HG02678 (cell line): ENCODE measurements at regions not wholly inside any gene's neighbourhood (a gene's known extent, or its start where the extent isn't known, plus 50 kb on each side); places are given as distances from the start of the nearest gene placed in this dataset.
A peak's percentile ranks its signal among the peaks of the same experiment; 100 is the strongest.
"Not testable (repeated sequence)": the region's sequence is repeated elsewhere in the genome, so short reads cannot be mapped to it uniquely, and the experiment has no call there.

ENCODE experiments used
- ATAC-seq: cut with Tn5 transposase; IDR thresholded peaks from one replicate; pipeline ENCODE4 v1.9.1; 2021; ENCODE audit warnings: mild to moderate bottlenecking, moderate library complexity; ENCODE audit not compliant: unreplicated experiment

DNA sequence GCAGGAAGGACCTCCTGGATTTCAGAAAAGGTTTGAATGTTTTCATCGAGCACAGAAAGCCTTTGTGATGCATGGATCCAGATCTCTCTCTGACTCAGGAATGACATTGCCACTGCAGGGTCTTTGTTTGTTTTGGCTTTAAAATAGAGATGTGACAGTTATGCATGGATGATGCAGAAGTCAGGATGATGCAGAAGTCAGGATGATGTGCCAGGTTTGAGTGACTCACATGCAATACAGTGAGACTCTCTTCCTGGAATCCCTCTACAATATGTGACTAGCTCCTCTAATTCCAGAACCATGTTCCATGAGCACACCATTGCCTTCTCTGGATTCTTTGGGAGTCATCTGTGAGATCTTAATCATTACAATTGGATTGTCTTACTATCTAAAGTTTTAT, 177.9 kb upstream of the RAB6C start:
- no peak for ATAC-seq

DNA sequence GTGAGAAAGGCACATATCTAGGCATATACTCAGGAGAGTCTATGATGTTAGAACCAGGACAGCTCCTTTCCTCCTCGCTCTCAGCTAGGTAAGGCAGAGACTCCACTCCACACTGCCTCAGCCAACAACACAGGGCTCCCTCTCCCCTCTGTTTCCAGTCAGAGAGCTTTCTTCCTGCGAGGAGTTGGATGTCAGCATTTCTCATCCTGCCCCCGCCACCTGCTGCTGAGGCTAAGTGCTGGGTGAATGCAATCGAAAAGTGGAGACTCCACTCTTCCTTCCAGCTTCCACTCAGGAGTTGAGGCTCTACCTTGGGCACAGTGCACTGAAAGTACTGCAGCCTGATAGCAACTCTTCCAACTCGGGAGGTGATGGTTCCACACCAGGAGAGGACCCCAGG, 177.2 kb upstream of the RAB6C start:
- no peak for ATAC-seq

DNA sequence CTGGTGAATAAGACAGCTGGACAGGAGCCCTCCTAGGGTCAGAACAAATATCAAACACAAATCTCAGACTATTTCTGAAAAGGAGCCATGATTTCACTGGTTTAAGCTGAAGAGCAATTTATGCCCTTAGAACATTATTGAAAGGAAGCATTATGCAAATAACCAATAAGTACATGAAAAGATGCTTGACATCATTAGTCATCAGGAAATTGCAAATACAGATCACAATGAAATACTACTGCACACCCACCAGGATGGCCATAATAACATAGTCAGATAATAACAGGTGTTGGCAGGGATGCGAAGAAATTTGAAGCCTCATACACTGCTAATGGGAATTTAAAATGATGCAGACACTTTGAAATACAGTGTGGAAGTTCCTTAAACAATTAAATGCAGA, 176.4 kb upstream of the RAB6C start:
- ATAC-seq, result no peak

DNA sequence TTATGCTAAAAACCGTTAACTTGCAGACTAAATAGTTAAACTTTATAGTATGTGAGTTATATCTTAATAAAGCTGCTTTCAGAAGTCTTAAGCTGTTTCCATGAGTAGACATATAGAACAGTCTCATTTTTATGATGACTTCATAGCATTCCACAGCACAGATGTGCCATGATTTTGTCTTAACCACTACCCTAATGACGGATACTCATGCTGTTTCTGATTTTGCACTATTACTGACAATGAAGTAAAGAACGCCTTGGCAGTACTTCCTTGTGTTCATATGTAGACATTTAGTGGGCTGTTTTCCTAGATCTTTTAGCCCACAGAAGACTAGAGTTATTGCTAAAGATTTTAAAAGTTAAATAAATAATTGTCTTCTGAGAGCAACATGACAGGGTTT, 175.6 kb upstream of the RAB6C start:
- no peak for ATAC-seq

DNA sequence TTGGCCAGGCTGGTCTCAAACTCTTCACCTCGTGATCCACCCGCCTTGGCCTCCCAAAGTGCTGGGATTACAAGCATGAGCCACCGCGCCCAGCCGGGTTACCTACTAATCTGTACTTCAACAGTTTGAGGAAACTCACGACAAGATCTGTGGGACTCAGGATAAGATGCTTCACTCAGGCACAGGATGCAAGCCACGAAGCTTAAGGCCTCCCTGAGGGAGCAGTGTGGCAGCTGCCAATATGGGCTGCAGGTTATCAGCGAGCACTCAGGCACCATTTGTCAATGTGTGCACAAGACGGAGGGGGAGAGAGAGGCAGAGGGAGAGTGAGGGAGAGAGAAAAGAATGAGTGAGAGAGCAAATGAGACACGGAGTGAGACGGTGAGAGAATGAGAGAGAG, 173.6 kb upstream of the RAB6C start:
- ATAC-seq, result no peak

DNA sequence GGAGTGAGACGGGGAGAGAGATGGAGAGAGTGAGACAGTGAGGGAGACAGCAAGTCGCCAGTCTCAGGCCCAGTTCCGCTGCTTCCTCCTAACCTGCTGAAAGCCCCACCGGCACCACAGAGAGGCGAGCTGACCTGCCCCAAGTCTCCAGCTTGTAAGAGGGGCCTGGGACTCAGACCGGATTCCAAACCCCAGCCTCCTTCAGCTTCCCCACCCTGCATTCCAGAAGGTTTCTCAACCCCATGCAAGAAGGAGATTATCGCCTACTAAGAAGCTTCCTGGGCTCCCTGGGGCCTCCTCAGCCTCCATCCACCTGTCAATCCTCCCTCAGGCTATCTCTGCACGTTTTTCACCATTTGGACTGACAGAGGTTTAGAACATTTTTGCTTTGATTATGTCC, 173.1 kb upstream of the RAB6C start:
- ATAC-seq, result no peak

DNA sequence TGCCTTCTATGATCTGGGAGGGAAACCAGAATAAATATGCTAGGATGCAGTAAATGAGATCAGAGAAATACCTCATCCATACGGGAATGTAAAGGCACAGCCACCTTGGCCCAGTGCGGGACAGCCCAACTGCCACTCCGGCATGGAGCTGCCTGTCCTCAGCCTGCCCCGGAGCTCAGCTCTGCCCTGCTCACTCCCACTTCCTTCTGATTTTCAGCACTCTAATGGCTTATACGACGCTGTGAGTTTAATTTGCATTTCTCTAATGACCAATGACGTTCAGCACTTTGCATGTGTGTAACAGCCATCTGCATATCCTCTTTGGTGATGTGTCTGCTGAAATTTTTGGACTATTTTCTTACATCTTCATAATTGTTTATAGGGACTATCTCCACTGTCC, 172.5 kb upstream of the RAB6C start:
- no peak for ATAC-seq

DNA sequence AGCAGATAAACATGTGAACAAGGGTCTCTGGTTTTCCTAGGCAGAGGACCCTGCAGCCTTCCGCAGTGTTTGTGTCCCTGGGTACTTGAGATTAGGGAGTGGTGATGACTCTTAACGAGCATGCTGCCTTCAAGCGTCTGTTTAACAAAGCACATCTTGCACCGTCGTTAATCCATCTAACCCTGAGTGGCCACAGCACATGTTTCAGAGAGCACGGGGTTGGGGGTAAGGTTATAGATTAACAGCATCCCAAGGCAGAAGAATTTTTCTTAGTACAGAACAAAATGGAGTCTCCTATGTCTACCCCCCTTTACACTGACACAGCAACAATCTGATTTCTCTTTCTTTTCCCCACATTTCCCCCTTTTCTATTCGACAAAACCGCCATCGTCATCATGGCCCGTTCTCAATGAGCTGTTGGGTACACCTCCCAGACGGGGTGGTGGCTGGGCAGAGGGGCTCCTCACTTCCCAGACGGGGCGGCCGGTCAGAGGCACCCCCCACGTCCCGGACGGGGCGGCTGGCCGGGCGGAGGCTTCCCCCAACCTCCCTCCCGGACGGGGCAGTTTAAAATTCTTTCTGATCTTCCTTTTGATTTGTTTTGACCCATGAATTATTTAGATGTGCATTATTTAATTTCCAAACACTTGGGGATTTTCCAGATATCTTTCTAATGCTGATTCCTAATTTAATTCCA, 171.7 kb upstream of the RAB6C start:
- not testable (repeated sequence) for ATAC-seq

DNA sequence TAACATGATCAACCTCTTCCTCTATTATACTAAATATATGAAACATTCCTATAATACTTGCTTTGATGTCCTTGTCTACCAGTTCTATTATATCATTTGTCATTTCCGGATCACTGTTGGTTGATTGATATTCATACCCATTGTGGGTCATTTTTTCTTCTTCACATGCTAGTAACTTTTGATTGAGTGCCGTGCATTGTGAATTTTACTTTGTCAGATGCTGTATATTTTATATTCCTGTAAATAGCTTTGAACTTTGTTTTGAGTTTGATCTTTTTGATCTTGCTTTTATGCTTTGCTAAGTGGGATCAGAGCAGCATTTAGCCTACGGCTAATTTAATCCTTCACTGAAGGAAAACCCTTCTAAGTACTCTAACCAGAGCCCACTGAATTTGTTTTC, 168.9 kb upstream of the RAB6C start:
- ATAC-seq, result no peak

DNA sequence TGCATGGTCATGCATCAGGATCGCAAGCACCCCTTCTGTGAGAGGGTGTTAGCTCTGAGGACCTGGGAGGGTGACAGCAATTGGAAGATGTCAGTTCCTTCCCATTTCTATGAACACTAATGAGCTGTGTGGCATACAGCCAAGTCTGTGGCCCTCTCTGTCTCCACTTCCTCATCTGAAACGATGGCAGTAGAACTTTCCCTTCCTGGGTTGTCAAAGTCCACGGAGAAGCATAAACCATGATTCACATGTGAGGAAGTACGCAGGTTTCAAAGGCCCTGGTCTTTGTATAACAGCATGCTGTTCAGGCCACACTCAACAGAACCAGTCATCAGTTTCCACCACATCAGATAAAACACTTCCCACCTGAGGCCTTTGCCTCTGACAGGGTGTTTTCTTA, 167.4 kb upstream of the RAB6C start:
- ATAC-seq, result peak; percentile 87

DNA sequence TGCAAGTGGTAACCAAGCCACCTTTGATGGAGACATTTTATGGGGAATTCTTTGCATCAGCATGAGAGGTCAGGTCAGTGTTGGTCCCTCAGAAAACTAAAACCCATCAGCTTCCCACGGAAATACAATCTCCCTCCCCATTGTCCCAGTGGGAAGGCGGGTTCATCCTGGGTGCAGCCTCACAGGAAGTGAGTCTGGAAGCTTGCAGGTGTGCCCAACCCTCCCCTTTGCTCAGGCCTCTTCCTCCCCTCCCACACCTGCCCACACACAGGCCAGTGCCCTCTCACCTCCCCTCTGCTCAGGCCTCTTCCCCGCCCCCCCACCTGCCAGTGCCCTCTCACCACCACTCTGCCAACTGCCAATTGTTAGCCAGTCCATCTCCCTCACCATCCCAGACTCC, 166.8 kb upstream of the RAB6C start:
- no peak for ATAC-seq

DNA sequence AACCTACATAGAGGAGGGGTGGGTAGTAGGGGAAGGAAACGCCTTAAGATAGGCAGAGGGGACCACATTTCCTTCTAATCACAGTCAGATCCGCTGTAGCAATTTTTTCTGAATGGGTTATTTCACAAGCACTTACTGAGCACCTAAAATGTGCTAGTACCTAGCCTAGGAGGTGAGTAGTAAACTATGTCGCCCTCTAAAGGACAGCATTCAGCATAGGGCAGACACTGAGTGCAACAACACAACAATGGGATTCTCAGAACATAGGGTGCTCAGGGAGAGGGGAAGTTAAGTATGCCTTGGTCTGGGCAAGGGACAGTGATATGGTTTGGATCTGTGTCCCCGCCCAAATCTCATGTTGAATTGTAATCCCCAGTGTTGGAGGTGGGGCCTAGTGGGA, 166.1 kb upstream of the RAB6C start:
- no peak for ATAC-seq

DNA sequence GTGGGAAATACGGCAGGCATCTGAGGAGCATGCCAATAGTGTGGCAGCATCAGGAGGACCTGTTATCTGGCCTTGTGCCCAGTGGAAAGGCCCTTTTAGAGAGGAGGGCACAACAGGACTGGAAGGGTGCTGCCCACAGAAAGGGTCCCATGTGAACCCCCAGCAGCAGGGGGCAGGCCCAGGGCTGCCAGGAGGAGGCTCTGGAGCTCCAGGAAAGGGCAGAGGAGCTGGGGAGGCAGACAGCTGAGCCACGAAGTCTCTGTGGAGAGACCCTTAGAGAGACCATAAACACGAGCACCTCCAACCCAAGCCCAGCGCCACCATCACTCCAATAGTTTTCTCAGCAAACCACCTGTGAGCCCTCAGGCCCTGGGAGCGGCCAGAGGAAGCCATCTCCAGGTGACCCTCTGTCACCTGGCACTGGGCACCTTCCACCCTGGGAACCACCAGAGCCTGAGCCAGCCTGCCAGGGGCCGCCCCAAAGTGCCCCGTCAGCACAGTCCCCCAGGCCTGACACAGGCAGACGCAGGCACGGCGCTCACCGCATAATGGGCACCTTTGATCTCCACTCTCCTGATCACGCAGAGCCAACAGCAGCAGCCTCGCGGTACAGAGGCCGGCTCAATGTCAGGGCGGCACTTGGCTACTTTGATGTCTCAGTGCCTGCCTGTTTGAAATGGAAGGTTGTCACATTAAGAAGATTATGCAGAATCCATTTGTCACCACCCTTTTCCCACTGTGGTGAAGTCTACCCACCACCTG, 162.5 kb upstream of the RAB6C start:
- no peak for ATAC-seq

DNA sequence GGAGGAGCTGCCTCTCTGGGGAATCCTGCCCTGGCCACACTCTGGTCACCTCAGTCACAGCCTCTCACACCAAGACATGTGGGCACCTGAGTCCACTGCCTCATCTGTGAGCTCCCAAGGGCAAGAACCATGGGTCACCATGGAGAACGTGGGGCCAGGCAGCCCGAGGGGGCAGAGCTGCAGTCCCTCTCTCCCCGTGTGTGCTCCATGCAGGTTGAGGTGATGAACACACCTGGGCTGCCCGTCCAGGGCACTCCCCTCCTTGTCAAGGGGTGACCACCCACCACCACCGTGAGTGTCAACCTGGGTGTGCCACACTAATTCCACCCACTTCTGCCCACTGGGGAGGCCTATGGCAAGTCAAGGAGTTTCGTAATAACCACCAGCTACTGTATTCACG, 159.6 kb upstream of the RAB6C start:
- no peak for ATAC-seq

DNA sequence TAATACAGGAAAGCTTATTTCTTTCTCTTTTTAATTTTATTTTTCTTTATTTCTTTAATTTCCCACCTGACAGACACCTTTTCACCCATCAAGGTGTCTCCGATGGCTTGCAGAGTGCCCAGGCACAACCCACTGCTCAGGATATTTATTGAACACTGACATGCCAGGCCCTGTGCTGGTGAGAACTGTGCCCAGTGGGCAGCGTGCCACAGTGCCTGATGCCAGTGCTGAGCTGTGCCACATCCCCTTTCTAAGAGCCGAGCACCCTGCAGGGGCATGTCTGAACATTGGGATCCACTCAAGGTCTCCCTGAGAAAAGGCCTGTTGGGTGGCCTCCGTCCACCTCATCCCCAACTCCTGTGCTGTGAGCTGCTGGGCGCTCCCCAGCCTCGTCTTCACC, 158.6 kb upstream of the RAB6C start:
- ATAC-seq, result no peak

DNA sequence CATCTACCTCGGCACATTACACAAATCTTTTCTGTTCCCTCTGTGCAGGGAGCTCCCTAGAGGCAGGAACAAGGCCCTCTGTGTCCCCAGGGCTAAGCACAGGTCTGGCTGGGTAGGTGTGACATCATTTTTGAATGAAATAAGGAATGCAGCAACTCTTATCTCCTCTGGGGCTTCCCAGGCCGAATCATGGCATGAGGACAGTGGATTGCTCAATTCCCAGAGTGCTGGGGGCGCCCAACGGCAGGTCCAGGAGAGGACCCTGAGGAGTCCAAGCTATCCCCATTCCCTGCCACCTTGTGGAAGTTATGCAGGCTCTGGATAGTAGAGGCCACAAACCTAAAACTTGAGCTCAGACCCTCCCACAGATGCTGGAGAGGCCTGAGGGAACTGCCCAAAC, 158.0 kb upstream of the RAB6C start:
- no peak for ATAC-seq

DNA sequence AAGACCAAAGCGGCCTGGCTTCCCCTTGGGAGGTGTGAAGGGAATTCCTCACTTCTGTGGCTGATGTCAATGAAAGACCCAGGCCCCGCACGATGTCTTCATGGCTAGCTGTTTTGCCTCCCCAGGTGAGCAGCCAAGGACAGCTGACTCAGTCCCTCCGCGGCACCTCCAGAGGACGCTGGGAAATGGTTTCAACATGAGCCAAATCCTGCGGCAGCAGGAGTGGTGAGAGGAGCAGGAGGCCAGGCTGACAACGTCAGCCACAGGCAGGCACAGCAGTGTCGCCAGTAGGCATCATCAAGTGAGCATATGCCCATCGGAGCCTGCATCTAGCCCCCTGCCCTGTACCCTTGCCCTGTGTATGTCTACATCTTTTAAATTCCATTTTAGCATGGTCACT, 156.4 kb upstream of the RAB6C start:
- no peak for ATAC-seq

DNA sequence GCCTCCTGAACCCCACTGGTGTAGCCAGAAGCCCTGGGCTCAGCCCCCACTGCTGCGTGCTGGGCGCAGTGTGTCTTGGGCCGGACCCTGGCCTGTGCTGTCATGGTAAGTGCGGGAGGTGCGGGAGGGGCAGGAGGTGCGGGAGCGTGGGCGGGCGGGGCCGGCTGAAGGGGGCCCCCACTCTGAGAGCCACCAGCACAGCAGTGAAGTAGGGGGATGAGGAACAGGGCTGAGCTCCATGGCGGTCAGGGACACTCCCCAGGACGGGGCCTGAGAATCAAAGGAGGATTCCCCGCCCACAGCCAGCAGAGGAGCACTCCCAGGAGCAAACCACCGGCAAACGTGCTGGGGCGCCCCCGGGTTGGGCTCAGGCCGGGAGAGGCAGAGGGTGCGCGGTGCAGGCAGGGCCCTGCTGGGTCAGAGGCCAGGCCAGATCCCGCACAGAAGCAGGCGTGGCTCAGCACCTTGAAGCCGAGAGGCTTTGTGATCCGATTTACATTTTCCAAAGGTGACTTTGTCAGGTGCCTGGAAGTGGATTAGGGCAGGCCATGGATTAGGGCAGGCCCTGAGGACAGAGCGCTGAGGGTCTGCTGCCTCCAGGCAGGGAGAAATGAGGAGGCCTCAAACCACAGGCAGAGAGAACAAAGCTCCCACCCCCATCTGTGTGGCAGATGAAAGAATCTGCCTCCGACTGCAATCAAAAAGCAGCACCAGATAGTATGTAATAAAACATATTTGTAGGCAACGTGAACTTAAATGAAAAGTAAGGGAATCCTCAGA, 152.0 kb upstream of the RAB6C start:
- no peak for ATAC-seq

DNA sequence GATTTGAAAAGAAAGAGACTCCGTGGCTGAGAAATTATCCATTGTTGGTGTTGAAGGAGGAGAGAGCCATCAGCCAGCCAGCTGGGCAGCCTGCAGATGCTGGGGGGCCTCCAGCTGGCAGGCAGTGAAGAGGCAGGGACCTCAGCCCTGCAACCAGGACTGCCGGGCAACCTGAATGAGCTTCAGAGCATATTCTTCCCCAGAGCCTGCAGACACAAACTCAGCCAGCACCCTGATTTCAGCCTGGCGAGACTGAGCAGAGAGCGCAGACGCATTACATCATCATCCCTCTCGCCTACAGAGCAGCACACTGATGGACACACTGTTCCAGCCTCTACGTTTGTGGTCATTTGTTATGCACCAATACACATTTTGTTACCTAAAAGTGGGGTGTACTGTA, 150.7 kb upstream of the RAB6C start:
- no peak for ATAC-seq

DNA sequence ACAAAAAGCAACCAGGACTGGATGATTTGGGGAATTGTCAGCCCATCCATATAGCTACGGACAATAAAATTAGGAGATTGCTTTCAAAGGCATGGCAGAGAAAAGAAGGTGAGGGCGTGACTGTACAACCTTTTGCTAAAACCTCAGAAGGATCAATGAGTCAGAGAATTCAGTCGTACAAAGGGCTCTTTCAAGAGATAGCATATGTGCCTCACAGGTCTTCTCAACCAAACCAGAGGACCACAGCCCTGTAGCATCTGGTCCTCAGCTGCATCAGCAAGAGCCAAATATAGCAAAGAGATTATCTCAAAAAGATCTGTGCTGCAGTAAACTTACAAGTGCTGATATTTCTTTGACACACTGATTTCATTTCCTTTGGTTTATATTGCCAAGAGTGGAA, 149.9 kb upstream of the RAB6C start:
- no peak for ATAC-seq

DNA sequence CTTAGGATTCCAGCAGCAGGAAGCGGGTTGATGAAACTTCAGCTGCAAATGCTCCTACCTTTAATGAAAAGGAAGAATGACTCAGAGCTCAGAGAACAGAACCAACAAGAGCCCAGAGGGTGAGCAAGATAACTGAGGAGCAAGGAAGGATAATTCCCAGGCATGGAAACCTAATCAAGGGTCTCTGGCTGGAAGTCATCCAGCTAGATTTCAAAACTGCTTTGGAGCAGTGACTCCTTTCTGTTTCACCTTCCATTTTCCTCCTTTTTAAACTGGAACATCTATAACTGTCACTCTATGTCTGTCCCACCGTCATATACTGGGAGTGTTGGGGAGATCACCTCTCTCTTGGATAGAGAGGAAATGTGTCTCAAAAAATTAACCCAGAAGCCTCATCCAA, 148.4 kb upstream of the RAB6C start:
- ATAC-seq, result no peak

DNA sequence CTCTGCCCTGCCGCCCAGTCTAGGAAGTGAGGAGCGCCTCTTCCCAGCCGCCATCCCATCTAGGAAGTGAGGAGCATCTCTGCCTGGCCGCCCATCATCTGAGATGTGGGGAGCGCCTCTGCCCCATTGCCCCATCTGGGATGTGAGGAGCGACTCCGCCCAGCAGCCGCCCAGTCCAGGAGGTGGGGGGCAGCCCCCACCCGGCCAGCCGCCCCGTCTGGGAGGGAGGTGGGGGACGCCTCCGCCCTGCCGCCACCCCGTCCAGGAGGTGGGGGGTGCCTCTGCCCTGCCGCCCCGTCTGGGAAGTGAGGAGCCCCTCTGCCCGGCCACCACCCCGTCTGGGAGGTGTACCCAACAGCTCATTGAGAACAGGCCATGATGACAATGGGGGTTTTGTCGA, 146.0 kb upstream of the RAB6C start:
- not testable (repeated sequence) for ATAC-seq
